Nephron (organoid): ENCODE measurements at regions not wholly inside any gene's neighbourhood (a gene's known extent, or its start where the extent isn't known, plus 50 kb on each side); places are given as distances from the start of the nearest gene placed in this dataset.

Experiments
- H3K27ac Mint-ChIP-seq, 3 experiments: 2 replicates each; pipeline ENCODE4 v1.8.0; 2020; ENCODE audit warnings: mixed read lengths in 3 of 3, mild to moderate bottlenecking in 2 of 3, moderate library complexity in 1 of 3
- H3K27me3 Mint-ChIP-seq: 2 replicates; pipeline ENCODE4 v1.8.0; 2021; ENCODE audit warnings: low read depth, mild to moderate bottlenecking, moderate library complexity, mixed read lengths
- H3K36me3 Mint-ChIP-seq: 2 replicates; pipeline ENCODE4 v1.8.0; 2020; ENCODE audit warnings: low read depth, mixed read lengths
- H3K4me1 Mint-ChIP-seq: 2 replicates; pipeline ENCODE4 v1.8.0; 2020; ENCODE audit warnings: mixed read lengths
- H3K4me3 Mint-ChIP-seq, 3 experiments: 2 replicates each; pipeline ENCODE4 v1.8.0; 2020; ENCODE audit warnings: mild to moderate bottlenecking in 3 of 3, mixed read lengths in 3 of 3, moderate library complexity in 2 of 3
- H3K9me3 Mint-ChIP-seq: 2 replicates; pipeline ENCODE4 v1.8.0; 2020; ENCODE audit warnings: mixed read lengths
- TF ChIP-seq, protein P1 (sequence below), 3 experiments: fragments of 200-600 bp; sonication (generic); IDR thresholded peaks; one replicate each; pipeline ENCODE4 v1.5.0; 2021; ENCODE audit warnings: antibody characterized with exemption in 3 of 3; ENCODE audit not compliant: unreplicated experiment in 3 of 3

DNA sequence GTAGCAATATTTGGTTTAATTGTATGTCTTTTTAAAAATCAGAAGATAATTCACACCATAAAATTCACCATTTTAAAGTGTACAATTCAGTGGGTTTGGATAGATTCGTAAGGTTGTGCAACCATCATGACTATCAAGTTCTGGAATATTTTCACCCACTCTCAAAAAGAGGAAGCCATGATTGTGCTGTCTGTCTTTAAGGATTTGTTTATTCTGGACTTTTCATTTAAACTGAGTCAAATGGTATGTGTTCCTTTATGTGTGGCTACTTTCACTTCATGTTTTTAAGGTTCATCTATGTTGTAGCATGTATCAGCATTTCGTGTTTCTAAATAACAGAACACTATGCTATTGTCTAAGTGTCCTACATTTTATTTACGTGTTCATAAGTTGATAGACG lies 68.1 kb upstream of the CPHXL start:
- Mint-ChIP-seq H3K27ac (no peak overlapping the region), H3K36me3 (no peaks in the 10 kb centered on the region), H3K9me3 (no peaks in the 10 kb centered on the region), H3K27me3 (peaks cover 3% of the 10 kb centered on the region), H3K4me1 (no peaks in the 10 kb centered on the region), H3K4me3 (no peak overlapping the region)
- TF ChIP-seq, protein P1, sequence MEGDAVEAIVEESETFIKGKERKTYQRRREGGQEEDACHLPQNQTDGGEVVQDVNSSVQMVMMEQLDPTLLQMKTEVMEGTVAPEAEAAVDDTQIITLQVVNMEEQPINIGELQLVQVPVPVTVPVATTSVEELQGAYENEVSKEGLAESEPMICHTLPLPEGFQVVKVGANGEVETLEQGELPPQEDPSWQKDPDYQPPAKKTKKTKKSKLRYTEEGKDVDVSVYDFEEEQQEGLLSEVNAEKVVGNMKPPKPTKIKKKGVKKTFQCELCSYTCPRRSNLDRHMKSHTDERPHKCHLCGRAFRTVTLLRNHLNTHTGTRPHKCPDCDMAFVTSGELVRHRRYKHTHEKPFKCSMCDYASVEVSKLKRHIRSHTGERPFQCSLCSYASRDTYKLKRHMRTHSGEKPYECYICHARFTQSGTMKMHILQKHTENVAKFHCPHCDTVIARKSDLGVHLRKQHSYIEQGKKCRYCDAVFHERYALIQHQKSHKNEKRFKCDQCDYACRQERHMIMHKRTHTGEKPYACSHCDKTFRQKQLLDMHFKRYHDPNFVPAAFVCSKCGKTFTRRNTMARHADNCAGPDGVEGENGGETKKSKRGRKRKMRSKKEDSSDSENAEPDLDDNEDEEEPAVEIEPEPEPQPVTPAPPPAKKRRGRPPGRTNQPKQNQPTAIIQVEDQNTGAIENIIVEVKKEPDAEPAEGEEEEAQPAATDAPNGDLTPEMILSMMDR (IDR thresholded peaks at IDR 0.05; ENCODE audit: unreplicated experiment in 3 of 3): no peak

DNA sequence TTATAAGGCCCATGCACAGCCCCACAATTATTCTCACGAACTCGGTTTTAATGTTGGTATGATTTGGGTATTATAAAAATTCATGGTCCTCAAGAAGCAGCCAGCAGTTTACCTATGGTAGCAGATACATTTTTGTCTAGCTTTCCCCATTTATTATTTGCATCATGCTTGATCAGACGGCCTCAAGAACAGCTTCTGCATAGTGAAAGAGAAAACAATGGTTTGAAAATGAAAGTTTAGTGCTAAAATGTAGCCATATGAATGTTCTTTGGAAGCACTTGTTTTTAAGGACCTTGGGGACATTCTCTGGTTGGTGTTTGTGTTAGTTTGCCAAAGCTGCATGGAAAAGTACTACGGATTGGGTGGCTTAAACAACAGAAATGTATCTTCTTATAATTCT lies 72.4 kb upstream of the CPHXL start:
- Mint-ChIP-seq H3K27me3 (no peaks in the 10 kb centered on the region), H3K4me3 (no peak overlapping the region), H3K9me3 (no peaks in the 10 kb centered on the region), H3K36me3 (no peaks in the 10 kb centered on the region), H3K27ac (no peak overlapping the region), H3K4me1 (no peaks in the 10 kb centered on the region)
- TF ChIP-seq, protein P1 (IDR thresholded peaks at IDR 0.05; ENCODE audit: unreplicated experiment in 3 of 3): no peak

DNA sequence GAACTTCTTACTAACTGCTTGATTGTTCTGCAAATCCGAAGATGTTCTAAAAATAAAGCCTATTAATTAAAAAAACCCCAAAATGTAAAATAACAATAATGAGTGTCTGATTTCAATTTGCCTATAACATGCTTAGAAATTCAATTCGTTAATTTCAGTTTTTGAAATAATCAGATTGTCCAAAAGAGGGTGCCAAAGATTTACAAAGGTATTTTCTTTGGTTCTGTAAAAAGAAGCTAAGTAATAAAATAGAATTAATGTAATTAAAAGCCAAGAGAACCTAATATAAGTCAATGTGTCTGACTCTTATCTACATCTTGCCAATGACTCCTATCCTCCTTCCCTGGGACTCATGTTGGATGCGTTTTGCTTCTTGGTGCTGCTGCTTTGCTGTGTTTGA lies 75.0 kb upstream of the CPHXL start:
- H3K27ac Mint-ChIP-seq: no peak overlapping the region
- H3K4me3 Mint-ChIP-seq: no peak overlapping the region
- no peaks in the 10 kb centered on the region for H3K9me3 Mint-ChIP-seq
- TF ChIP-seq, protein P1 (IDR thresholded peaks at IDR 0.05; ENCODE audit: unreplicated experiment in 3 of 3): peak in 2 of 3 experiments; percentile 23 to 48
- H3K27me3 Mint-ChIP-seq: no peaks in the 10 kb centered on the region
- no peaks in the 10 kb centered on the region for H3K36me3 Mint-ChIP-seq
- H3K4me1 Mint-ChIP-seq: no peaks in the 10 kb centered on the region

GRCh38 chr16:75803753-75804152 lies 77.5 kb upstream of the CPHXL start:
- TF ChIP-seq, protein P1 (IDR thresholded peaks at IDR 0.05; ENCODE audit: unreplicated experiment in 3 of 3): no peak
- Mint-ChIP-seq H3K4me3 (no peak overlapping the region), H3K27me3 (no peaks in the 10 kb centered on the region), H3K36me3 (no peaks in the 10 kb centered on the region), H3K4me1 (no peaks in the 10 kb centered on the region), H3K27ac (no peak overlapping the region), H3K9me3 (no peaks in the 10 kb centered on the region)

DNA sequence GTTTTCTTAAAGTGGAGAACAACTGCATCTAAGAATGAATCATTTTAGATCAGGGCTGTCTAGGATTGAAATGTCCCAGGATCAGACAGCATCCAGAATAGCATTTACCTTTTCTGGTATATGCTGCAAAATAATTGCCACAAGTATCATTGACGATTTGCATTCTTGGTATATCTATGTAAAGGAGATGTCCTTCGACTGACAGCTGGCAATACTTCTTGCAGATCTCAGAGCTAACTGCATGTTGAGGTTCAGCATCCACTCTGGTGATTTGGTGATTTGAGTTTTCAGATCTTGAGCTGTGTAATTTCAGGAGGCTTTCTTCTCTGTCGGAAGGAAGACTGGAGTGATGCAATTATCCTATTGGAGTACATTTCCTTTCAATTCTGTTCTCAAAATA lies 78.1 kb upstream of the CPHXL start:
- Mint-ChIP-seq H3K27ac (no peak overlapping the region), H3K4me3 (no peak overlapping the region), H3K4me1 (no peaks in the 10 kb centered on the region), H3K27me3 (no peaks in the 10 kb centered on the region), H3K36me3 (no peaks in the 10 kb centered on the region), H3K9me3 (no peaks in the 10 kb centered on the region)
- TF ChIP-seq, protein P1 (IDR thresholded peaks at IDR 0.05; ENCODE audit: unreplicated experiment in 3 of 3): no peak

GRCh38 chr16:75805946-75806345 lies 79.7 kb upstream of the CPHXL start:
- Mint-ChIP-seq H3K4me3 (no peak overlapping the region), H3K4me1 (no peaks in the 10 kb centered on the region), H3K27ac (no peak overlapping the region), H3K9me3 (no peaks in the 10 kb centered on the region), H3K27me3 (no peaks in the 10 kb centered on the region), H3K36me3 (no peaks in the 10 kb centered on the region)
- TF ChIP-seq, protein P1 (IDR thresholded peaks at IDR 0.05; ENCODE audit: unreplicated experiment in 3 of 3): no peak
